Islet precursor cell (in vitro differentiated cells): ENCODE measurements at regions not wholly inside any gene's neighbourhood (a gene's known extent, or its start where the extent isn't known, plus 50 kb on each side); places are given as distances from the start of the nearest gene placed in this dataset.
A peak's percentile ranks its signal among the peaks of the same experiment; 100 is the strongest.
"Not testable (repeated sequence)": the region's sequence is repeated elsewhere in the genome, so short reads cannot be mapped to it uniquely, and the experiment has no call there.

Experiments used
- DNase-seq: peaks from one replicate; pipeline ENCODE4 v3.0.0-alpha.2; 2018

DNA sequence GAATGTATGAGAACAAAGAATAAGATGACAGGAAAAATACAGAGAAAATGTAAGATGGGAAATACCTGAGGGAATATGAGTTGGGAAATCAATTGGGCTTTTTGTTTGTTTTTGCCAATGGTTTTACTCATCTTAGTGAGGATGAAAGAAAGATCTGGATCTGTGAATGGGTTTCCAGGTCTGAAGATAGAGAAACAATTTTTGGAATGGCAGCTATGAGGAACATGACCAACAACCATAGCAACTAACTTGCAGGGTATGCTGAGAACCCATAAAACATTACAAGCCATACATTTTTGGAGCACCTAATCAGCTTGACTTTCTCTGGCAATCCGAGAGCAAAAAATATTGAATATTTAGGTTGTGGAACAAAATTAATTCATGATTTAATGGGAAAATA, 290.0 kb downstream of the KCTD12 start:
- DNase-seq, result no peak

DNA sequence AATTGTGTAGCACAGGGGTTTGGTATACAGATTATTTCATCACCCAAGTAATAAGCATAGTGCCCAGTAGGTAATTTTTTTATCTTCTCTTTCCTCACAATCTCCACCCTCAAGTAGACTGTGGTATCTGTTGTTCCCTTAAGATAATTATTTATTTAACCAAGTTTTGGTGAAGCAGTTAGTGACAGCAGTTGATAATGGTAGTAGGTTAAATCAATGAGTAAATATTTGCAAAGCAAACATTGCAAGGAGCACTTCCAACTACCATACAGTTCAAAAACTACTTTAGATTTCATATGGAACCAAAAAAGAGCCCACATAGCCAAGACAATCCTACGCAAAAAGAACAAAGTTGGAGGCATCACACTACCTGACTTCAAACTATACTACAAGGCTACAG, 291.8 kb downstream of the KCTD12 start:
- no peak for DNase-seq

DNA sequence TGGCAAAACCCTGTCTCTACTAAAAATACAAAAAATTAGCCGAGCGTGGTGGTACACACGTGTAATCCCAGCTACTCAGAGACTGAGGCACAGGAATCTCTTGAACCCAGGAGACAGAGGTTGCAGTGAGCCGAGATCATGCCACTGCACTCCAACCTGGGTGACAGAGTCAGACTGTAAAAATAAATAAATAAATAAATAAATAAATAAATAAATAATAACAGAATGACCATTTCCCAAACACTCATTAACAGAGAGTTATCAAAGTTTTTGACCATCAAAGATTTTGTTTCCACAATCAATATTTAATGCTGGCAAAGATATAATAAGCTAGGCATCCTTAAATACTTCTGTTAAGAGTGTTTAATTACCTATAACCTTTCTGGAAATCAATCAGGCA, 299.4 kb downstream of the KCTD12 start:
- DNase-seq, result no peak

DNA sequence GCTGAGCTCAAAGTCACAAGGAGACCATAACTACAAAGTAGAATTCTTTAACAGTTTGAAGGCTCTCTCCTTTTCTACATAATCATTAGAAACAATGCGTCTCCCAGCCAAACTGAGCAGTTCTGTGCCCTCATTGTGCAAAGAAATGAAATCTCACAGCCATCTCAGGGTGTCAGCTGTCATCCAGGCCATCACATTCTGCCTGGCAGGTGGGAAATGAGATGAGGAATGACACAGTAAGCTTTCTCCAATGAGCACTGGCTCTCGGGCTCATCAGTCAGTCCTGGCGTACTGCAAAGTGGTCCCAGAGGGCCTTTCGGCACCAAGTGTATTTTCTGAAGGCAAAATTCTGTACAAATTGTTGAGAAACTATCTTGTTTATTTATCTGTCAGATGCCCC, 306.5 kb downstream of the KCTD12 start:
- DNase-seq, result no peak

DNA sequence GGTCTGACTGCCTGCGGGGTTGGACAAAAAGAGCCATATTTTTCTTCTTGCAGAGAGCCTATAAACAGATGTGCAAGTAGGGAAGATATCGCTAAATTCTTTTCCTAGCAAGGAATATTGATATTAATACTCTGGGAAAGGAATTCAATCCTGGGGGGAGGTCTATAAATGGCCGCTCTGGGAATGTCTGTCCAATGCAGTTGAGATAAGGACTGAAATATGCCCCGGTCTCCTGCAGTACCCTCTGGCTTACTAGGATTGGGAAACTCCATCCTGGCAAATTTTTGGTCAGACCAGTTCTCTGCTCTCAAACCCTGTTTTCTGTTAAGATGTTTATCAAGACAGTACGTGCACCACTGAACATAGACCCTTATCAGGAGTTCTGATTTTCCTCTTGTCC, 310.6 kb downstream of the KCTD12 start:
- not testable (repeated sequence) for DNase-seq

DNA sequence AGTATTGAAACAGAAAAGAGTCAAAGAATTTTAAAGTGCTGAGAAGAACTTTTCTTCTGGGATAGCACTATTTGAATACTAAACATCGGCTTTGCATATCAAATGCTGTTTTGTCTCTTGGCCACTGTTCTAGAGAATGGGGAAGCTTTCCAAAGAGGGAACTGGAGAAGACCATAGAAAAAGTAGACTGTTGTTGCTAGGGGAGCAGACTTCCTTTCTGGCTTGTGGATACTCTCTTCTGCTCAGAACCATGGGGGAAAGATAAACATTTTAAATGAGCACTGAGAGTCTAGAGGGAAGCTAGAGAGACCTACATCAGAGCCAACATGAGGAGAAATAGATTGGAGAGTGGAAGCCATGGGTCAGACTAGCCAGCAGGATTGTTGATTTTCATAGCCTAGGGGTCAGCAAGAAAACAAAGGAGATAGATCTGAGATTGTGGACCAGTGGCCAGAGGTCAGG, 315.7 kb downstream of the KCTD12 start:
- DNase-seq, result no peak

DNA sequence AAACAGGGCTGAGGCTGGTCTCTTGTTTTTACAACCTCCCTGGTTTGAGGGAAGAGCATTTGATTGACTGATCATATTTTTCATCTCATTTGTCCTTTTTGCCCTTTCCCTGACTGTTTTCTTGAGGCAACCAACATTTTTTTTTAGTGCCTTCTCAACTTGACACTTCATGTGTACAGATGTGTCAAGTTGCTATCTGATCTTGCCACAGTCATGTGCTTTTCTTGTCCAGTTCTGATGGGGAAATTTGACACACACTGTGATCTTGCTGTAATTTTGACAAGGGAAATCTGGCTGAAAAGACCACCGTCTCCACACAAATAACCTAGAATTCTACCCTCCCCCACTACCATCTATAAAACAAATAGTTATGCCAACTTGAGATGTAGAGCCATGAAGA, 329.6 kb downstream of the KCTD12 start:
- no peak for DNase-seq

DNA sequence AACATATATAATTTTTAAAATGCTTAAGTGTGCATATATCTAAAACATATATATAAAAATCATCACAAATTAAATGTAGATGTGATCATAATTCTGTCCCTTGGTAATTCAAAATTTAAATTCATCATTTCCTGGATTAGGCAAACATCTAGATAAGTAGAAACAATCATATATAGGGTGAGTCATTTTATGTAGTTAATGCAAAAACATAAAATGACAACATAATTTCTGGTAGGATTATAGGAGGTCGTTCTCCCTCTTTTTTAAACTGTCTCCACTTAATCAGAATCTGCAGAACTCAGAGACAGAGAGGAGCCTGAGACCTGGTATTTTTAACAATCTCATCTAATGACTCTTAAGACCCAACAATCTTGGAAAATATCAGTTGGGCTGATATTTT, 333.4 kb downstream of the KCTD12 start:
- DNase-seq, result no peak

DNA sequence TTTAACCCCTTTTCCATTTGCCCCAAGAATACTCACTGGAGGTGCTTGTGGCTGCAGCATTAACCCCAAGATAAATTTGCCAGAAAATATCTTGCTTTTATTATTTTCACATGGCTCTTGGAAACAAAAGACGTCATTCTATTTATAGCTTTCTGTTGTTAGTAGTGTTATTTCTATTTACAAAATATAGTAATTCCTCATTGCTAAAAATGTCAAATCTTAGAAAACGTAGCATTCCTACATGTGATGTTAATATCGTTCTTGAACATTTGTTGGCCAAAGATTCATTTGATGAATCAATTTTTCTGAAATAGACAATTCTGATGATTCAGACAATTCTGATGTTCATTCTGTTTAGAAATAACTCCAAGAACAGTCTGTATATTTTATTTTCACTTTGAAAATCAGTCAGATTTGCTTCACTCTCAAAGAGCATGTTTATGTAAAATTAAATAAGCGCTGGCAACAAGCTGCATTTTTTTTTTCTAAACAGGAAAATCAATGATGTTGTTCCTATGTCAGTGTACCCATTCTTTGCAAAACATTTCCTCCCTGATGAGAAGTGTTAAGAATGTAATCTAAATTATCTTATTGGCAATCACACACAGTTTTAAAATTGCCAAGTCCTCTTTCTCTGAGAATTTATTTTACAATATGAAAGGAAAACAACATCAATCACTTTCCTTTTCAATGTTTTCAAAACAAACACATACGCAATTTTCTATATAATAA, 334.0 kb downstream of the KCTD12 start:
- no peak for DNase-seq

DNA sequence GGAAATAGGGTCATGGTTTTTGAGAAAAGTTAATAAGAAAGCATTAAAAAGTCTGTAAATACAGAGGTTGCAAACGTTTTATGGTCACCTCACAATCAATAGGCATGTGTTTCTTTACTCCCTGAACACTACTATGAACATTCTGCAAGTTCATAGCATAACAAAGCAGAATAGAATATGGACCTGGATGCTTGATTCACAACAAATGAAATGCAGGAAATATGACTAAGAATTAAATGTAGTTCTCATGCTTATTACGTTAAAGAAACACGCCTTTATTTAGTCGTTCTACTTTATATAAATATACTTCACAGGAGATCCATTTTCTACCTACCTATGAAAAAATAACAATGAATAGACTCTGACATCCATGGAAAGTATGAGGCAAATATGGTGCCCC, 344.0 kb downstream of the KCTD12 start:
- no peak for DNase-seq

DNA sequence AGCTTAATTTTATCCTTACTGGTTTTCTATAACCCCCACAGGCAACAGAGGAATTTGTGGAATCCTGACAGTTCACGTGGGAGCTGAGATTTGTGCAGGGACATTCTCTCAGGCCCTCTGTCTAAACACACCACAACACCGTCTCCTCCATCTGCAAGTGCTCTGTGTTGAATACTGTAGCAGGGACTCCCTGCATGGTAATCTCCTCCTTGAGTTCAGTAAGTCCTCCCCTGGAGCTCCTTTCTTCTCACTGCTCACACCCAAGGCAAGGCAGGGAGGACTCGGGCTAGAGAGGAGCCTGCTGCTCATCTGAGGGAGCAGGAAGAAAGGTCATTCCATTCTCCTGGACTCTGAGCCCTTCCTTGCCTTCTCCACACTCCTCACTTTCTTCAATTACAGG, 348.2 kb downstream of the KCTD12 start:
- DNase-seq, result peak; percentile 52

DNA sequence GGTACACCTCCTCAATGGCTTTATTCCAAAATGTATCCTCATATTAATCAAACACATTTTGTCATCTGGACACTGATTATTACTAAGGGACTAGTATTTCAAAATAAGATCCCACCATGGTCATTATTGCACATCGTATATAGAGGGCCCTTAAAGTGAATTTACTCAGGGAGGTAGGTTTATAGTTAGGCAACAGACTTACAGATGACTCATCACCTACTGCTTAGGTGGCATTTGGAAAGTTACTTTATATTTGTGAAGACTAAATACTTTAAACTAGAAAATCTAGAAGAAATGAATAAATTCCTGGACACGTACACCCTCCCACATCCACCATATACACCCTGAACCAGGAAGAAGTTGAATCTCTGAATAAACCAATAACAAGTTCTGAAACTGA, 353.0 kb downstream of the KCTD12 start:
- no peak for DNase-seq

DNA sequence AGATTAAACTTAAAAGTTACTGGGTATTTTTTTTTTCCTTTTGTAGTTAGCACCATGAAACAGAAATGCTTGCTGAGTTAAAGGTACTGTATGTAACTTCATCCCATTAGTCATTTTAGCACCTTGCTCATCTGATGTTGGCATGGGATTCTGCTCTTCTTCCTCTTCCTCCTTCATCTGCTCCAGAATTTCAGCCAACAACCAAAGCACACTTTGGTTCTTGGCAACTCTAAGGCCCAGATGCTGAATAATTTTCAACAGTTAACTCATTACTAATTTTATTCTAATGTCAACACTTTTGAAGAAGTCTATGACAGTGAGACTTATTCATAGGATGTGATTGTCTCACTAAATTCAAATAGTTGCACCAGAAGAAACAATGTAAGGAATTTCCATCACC, 359.2 kb downstream of the KCTD12 start:
- no peak for DNase-seq

DNA sequence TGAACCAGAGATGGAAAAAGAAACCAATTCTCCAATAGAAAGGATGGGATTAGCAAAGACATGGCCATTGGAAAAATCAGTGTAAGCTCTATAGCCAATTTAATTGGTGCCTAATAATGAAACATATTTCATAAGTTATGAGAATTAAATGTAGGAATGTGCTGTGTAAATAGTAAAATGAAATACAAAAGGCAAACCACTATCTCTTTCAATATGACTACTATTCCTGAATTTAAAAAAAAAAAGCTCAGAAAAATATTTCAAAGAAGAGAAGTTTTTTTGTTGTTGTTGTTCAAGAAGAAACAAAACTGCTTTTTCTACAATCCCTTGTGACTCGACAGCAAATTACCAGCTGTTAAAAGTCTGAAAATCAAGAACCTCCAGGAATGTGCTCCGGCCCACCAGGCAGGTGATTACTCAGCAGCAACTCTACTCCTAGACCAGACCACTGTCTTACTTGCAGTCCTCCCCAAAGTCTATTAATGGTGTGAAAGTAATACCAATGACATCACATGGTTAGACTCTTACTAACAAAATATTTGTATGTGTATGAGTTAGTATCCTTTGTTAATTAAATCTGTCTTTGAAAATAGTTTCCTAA, 362.4 kb downstream of the KCTD12 start:
- peak; percentile 82 for DNase-seq

DNA sequence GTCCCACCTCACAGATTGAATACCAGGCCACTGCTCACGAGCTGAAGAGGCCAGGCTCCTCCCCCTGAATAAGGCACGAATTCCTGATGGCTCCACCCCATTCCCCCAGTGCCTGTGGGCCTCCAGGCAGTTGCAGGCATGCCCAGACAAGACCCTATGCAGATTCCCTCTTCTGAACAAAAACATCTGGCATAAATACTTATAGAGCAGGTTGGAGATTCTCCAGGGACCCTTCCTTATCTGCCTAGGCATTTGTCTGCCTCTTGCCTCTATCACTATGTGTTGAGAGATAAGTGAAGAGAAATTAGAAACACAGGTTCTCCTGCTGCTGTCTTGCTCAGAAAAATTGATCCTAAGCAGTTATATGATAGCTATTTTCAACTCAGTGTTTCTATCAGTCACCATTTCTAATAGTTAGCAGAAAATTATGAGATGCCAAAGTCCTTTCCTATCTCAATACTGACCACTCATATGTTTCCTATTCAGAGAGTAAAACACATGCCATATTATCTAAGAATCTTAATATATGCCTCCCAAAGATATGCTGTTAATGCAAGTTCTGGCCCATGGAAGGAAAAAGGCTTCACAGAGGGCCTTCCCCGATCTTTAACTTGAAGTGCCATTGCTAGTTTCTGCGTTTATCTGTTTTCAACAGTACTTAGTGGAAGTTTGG, 364.0 kb downstream of the KCTD12 start:
- DNase-seq, result peak; percentile 84

DNA sequence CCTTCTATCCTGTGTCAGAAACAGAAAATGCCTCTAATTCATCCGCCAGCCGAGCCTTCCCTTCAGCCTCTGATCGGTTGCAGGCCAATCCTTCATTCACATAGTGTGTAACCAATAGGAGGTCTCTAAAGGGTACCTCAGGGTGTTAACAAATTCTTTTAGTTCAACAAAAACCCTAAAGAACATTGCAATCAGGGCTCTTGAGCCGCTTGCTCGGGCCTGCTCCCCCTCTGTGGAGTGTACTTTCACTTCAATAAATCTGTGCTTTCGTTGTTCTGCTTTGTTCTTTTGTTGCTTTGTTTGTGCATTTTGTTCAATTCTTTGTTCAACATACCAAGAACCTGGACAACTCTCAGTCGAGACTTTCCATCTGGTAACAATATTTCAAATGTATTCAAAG, 366.5 kb downstream of the KCTD12 start:
- DNase-seq, result no peak

DNA sequence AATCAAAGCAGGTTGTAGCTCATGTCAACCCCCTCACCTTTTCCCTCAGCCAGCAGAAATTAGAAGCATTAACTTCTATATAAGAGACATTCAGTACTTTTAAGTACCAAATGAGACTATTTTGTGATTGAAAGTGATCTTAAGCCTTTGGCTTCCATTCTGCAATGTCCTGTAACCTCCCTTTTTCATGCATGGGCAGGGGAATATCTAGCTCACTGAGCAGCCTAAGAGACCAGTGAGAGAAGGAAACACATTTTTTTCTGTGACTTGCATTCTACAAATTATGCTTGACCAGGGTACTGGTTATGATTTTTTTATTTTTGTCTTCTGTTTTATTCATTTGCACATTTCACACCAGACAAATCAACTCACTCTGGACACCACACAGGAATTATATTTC, 369.6 kb downstream of the KCTD12 start:
- no peak for DNase-seq

DNA sequence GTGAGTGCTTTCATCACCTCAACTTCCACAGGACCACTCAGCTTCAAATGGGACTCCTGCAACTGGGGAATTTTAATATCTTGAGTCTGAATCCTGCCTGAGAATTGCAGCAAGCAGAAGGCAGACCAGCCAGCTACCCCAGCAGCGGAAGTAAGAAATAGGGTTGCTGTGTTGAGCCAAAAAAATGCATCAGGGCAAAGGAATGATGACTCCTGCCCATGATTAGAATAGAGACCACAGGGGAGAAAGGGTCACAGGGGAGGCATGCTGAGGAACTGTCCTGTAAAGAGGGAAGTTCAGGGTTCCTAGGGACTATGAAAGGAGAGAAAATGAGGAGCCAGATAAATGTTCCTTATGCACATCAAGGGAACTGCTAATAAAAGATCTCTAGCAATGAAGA, 370.2 kb downstream of the KCTD12 start:
- DNase-seq, result peak; percentile 59

DNA sequence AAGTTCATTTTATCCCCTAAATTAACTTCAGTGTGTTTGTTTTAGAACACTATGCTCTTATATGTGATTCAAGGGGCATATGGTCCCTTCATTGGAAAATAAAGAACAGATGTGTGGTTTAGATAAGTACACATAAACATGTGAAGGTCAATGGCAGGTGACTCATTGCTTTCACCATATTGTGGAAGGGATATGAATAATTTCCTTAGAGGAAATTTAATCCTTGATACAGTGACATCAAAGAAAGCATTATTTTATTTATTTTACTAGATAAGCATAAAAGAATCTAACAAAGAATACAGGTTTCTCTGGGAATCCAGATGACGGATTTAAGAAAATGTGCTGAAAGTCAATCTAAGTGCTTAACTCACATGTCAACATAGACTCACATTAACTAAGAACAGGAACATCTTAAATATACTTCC, 373.5 kb downstream of the KCTD12 start:
- DNase-seq, result no peak

DNA sequence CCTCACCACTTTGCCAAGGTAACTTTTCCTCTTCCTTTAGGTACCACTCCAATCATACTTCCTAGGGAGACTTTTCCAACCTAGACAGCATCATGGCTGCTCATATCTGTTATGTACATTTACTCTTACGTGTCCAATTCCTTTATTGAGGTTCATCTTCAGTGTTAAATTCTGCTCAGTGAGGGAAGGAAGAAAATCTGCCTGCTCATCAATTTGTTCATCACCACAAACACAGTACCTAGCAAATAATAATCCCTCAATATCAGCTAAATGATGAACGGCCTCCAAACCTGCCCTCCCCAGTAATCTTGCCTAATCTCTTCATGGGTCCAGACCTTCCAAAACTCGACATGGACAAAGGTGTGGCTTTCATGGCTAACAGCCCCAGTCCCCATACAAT, 380.8 kb downstream of the KCTD12 start:
- DNase-seq, result no peak

DNA sequence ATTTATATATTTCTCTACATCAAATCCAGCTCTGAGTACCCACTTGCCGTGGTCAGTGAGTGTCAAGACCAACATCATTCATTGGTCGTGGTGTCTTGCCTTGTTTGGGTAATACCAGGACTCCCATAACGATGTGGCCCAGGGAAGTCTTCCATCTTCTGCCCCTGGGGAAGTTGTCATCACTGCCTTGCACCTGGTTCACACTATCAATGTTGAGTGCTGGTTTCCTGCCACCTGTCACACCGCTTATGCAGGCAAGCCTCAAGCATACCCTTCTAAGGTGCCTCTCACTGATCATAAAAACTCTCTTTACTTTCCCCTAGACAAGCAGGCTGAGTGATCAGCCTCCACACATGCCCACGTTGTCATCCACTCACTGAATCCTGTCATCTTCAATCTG, 382.4 kb downstream of the KCTD12 start:
- DNase-seq, result no peak

DNA sequence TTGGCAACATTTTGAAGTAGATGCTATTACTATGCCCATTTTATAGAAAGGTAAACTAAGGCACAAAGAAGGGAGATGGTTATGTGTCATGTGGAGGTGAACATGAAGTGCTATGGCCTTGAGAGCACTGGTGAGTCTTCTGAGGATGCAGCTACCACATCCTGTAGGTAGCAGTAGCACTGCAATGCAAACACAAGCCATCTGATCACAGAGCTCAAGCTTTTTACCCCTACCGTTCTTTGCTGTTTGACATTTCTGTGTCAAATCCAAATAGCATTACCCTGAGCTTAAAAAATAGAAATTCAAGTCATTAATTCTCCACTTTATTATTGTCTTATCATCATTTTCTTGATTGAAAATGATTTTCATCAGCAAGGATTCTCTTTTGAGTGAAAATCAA, 382.9 kb downstream of the KCTD12 start:
- no peak for DNase-seq

DNA sequence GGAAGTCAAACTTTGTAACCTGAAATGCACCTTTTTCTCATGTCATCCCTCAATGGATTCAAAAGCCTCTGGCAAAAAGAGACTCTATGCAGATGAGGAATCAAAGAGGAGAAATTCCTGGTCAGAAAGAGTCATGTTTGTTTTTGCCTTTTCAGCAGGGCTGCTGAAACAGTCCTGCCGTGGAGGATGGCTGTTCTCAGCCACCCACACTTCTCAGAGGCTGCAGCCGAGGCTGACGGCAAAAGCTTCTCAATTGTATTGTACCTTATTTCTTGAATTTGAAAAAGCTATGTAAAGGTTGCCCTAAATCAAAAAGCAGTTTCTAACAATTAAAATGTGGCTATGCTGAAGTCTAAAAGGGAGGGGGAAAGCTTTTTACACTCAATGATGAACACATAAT, 385.3 kb downstream of the KCTD12 start:
- no peak for DNase-seq

DNA sequence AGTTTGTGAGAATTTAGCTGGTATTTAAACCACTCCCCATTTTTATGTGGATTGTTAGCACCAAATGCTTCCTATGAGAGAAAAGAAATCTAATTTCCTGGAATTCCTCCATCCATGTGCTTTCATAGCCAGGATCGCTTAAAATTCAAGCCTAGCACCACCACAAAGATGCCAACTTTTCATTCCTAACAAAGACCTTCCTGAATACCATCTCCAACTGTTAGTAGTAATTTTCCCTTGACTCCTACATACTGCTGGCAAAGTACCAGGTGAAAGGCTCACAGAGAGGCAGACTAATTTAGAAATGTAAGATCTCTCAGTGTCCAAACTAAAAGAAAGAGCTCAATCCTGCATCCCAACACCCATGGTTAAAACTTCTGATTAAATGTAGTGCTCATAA, 386.3 kb downstream of the KCTD12 start:
- DNase-seq, result no peak
